K562 (cell line): ENCODE measurements at regions not wholly inside any gene's neighbourhood (a gene's known extent, or its start where the extent isn't known, plus 50 kb on each side); places are given as distances from the start of the nearest gene placed in this dataset.

Experiments used
- ATAC-seq: fragments of 200-7000 bp; cut with Tn5 transposase; 3 replicates; pipeline ENCODE4 v1.9.1; 2020; ENCODE audit warnings: moderate library complexity
- BruUV-seq: library from RNA; stranded (reverse); fragments of 400-500 nt; replicated peaks from 2 replicates; lab custom pipeline; 2021; lab: Mats Ljungman, UMichigan
- CTCF ChIA-PET: fragments of 300-600 bp; formaldehyde crosslinking; extraction: SDS; loops from one replicate; lab custom pipeline; 2021; ENCODE audit warnings: low intra/inter-chr PET ratio; lab: Yijun Ruan, JAX
- POLR2A ChIA-PET: fragments of 300-600, 350-650 bp; sonication (Branson Sonifier 250); formaldehyde crosslinking; extraction: SDS; loops from one replicate; lab custom pipeline; 2021; ENCODE audit warnings: antibody characterized with exemption, inconsistent platforms; lab: Yijun Ruan, JAX
- DNase-seq, 4 experiments: peaks; one replicate each; pipeline versions ENCODE4 v3.0.0 to v3.0.0-alpha.2; 2011 to 2018; ENCODE audit warnings: low spot score in 3 of 4, mixed read lengths in 3 of 4; ENCODE audit errors: extremely low read depth in 1 of 4
- FAIRE-seq: peaks from 2 replicates; lab custom pipeline; 2011; peaks lifted over from hg19 to GRCh38; lab: Jason Lieb, UNC
- H2AFZ ChIP-seq: 2 replicates; pipeline ENCODE4 v1.6.0; 2011; ENCODE audit warnings: low read depth, low read length, control low read depth, inconsistent platforms
- H3K27ac ChIP-seq: fragments of 200-600 bp; 3 replicates; pipeline ENCODE4 v1.8.0; 2011; ENCODE audit warnings: low read depth, mild to moderate bottlenecking, control low read depth, inconsistent platforms, low read length, moderate library complexity, mixed read lengths; ENCODE audit errors: extremely low read depth
- H3K27me3 ChIP-seq, 2 experiments: fragments of 300-600 bp in 1 of 2; 2 replicates in 1 of 2; 3 replicates in 1 of 2; pipeline versions ENCODE4 v1.6.0 to v1.8.0; 2011; ENCODE audit warnings: inconsistent platforms in 2 of 2, low read length in 2 of 2, mild to moderate bottlenecking in 1 of 2, mixed read lengths in 1 of 2, moderate library complexity in 1 of 2; ENCODE audit not compliant: control insufficient read depth in 2 of 2, insufficient read depth in 2 of 2
- H3K36me3 ChIP-seq: fragments of 300-600 bp; 3 replicates; pipeline ENCODE4 v1.8.0; 2011; ENCODE audit warnings: mild to moderate bottlenecking, low read length, inconsistent platforms; ENCODE audit not compliant: control insufficient read depth, insufficient read depth
- H3K4me1 ChIP-seq, 2 experiments: fragments of 200-600 bp in 1 of 2; replicated peaks in 1 of 2; 2 replicates in 1 of 2; 3 replicates in 1 of 2; pipeline versions ENCODE4 v1.5.1 to v1.8.0; 2011; ENCODE audit warnings: inconsistent platforms in 2 of 2, low read length in 2 of 2, mild to moderate bottlenecking in 1 of 2, mixed read lengths in 1 of 2, moderate library complexity in 1 of 2; ENCODE audit not compliant: control insufficient read depth in 2 of 2, insufficient read depth in 2 of 2
- H3K4me2 ChIP-seq: 2 replicates; pipeline ENCODE4 v1.6.1; 2011; ENCODE audit warnings: low read length, control low read depth, inconsistent platforms, mixed read lengths; ENCODE audit not compliant: insufficient read depth
- H3K4me3 ChIP-seq: fragments of 200-600 bp; sonication (generic), shearing (Covaris generic); 2 replicates; pipeline ENCODE4 v1.5.1; 2016; ENCODE audit warnings: control low read depth, inconsistent platforms
- H3K79me2 ChIP-seq: fragments of 200-600 bp; 3 replicates; pipeline ENCODE4 v1.8.0; 2011; ENCODE audit warnings: low read length, inconsistent platforms; ENCODE audit not compliant: control insufficient read depth, insufficient read depth
- H3K9ac ChIP-seq, 2 experiments: 2 replicates each; pipeline versions ENCODE4 v1.6.0 to v1.6.1; 2011; ENCODE audit warnings: low read depth in 2 of 2, low read length in 2 of 2, control low read depth in 1 of 2, inconsistent platforms in 1 of 2, mild to moderate bottlenecking in 1 of 2, mixed read lengths in 1 of 2; ENCODE audit not compliant: insufficient read depth in 1 of 2
- H3K9me1 ChIP-seq: one replicate; pipeline ENCODE4 v1.6.0; 2011; ENCODE audit warnings: inconsistent platforms, mild to moderate bottlenecking, low read length, moderate library complexity; ENCODE audit not compliant: control insufficient read depth, insufficient read depth
- H3K9me3 ChIP-seq: replicated peaks from 2 replicates; pipeline ENCODE4 v1.5.1; 2011; ENCODE audit warnings: low read depth, low read length, inconsistent platforms; ENCODE audit not compliant: control insufficient read depth, insufficient read depth
- H4K20me1 ChIP-seq: replicated peaks from 2 replicates; pipeline ENCODE4 v1.6.1; 2011; ENCODE audit warnings: low read length, inconsistent platforms, mixed read lengths; ENCODE audit not compliant: control insufficient read depth, insufficient read depth
- GATAD2A ChIP-seq: fragments of 450-650 bp; IDR thresholded peaks from 2 replicates; pipeline ENCODE4 v1.6.1; 2017
- HEY1 ChIP-seq: fragments of 250-450 bp; sonication (Bioruptor Pico); IDR thresholded peaks from 2 replicates; pipeline ENCODE4 v1.5.0; 2020; ENCODE audit warnings: mild to moderate bottlenecking, moderate library complexity, borderline replicate concordance
- MYNN ChIP-seq, 2 experiments: sonication (generic); formaldehyde crosslinking in 1 of 2; IDR thresholded peaks; 2 replicates each; pipeline versions ENCODE4 v1.5.0 to v1.6.1; 2016 to 2020; ENCODE audit warnings: antibody characterized with exemption in 1 of 2, missing genetic modification reagents in 1 of 2
- TRIM28 ChIP-seq: fragments of 450-650 bp; IDR thresholded peaks from 2 replicates; pipeline ENCODE4 v1.6.1; 2017
- ZNF589 ChIP-seq: fragments of 200-800 bp; sonication (Bioruptor generic); IDR thresholded peaks from 2 replicates; pipeline ENCODE4 v1.6.1; 2016; ENCODE audit warnings: low read depth, missing genetic modification characterization, missing compliant biosample characterization
- WGBS: fragments of 100-300 bp; shearing (Covaris generic); methylation state at CpG from one replicate; pipeline ENCODE4 v1.1.6; 2016; ENCODE audit warnings: low coverage, mixed read lengths; ENCODE audit not compliant: insufficient coverage; ENCODE audit errors: missing lambda C conversion rate; 5-methylcytosine and 5-hydroxymethylcytosine counted together
- in situ Hi-C: fragments of 300-500 bp; cut with MboI; formaldehyde crosslinking; loops from 4 replicates; pipeline ENCODE4 v1.15.0; 2018; ENCODE audit warnings: inconsistent platforms, mixed read lengths
- intact Hi-C: fragments of 100-400 bp; cut with micrococcal nuclease; formaldehyde crosslinking; loops from 2 replicates; pipeline ENCODE4 v1.14.2; 2022
- TF ChIP-seq, protein P1 (sequence below): sonication (generic); formaldehyde crosslinking; IDR thresholded peaks from 2 replicates; pipeline ENCODE4 v1.8.0; 2022; ENCODE audit warnings: mild to moderate bottlenecking, missing genetic modification reagents, borderline replicate concordance
- TF ChIP-seq, protein P2 (sequence below): IDR thresholded peaks from 2 replicates; pipeline ENCODE4 v1.6.1; 2012; ENCODE audit warnings: low read depth, low read length, improper control_type of control experiment, borderline replicate concordance
- TF ChIP-seq, protein P3 (sequence below), 2 experiments: fragments of 450-650 bp; formaldehyde crosslinking in 1 of 2; IDR thresholded peaks; 2 replicates each; pipeline versions ENCODE4 v1.4.0 to v1.6.1; 2014 to 2020; ENCODE audit warnings: mild to moderate bottlenecking in 2 of 2, borderline replicate concordance in 1 of 2, low read depth in 1 of 2

- TF ChIP-seq ZNF589 (CRISPR knock-in tag) (no peak), GATAD2A (no peak), HEY1 (CRISPR knock-in tag) (no peak)
- TF ChIP-seq, protein P1, sequence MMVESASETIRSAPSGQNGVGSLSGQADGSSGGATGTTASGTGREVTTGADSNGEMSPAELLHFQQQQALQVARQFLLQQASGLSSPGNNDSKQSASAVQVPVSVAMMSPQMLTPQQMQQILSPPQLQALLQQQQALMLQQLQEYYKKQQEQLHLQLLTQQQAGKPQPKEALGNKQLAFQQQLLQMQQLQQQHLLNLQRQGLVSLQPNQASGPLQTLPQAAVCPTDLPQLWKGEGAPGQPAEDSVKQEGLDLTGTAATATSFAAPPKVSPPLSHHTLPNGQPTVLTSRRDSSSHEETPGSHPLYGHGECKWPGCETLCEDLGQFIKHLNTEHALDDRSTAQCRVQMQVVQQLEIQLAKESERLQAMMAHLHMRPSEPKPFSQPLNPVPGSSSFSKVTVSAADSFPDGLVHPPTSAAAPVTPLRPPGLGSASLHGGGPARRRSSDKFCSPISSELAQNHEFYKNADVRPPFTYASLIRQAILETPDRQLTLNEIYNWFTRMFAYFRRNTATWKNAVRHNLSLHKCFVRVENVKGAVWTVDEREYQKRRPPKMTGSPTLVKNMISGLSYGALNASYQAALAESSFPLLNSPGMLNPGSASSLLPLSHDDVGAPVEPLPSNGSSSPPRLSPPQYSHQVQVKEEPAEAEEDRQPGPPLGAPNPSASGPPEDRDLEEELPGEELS (CRISPR knock-in tag) = no peak
- TF ChIP-seq, protein P2, sequence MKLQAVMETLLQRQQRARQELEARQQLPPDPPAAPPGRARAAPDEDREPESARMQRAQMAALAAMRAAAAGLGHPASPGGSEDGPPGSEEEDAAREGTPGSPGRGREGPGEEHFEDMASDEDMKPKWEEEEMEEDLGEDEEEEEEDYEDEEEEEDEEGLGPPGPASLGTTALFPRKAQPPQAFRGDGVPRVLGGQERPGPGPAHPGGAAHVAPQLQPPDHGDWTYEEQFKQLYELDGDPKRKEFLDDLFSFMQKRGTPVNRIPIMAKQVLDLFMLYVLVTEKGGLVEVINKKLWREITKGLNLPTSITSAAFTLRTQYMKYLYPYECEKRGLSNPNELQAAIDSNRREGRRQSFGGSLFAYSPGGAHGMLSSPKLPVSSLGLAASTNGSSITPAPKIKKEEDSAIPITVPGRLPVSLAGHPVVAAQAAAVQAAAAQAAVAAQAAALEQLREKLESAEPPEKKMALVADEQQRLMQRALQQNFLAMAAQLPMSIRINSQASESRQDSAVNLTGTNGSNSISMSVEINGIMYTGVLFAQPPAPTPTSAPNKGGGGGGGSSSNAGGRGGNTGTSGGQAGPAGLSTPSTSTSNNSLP = no peak
These were observed 384.5 kb upstream of the CDH4 start (continued) for GRCh38 chr20:60867589-60867988.

DNA sequence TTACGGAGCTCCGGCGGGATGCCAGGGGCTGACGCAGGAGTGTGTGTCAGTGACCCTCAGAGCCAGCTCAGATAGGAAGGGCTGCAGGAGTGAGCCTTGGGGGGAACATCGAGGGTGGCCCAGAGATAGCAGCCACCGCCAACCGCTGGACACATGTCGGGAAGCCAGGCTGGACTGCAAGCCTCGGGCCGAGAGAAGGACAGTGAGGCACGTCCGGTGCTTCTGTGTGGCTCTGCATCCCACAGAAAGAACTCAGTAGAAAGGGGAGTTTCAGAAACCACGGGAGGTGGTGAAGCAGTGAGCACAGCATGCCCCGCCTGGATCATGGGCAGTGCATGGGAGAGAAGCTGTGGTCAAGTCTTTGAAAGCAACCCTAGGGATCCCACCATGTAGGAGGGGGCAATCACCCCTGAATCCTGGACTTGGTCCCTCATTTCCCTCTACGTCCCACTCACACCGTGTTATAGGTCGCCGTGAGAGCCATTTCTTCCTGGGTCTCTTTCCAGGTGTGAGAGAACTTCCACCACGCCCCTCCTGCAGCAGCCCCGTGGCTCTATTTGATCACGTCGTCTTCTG is 383.7 kb upstream of the CDH4 start:
- POLR2A ChIA-PET = no interaction called here
- peaks cover 0 to 7% of the 10 kb centered on the region in 2 experiments; a peak in 2 of 5 replicates for H3K27me3 ChIP-seq
- no peaks in the 10 kb centered on the region for H3K4me1 ChIP-seq
- no TSS peak for BruUV-seq
- H3K4me2 ChIP-seq = no peak overlapping the region
- no peak overlapping the region for H3K27ac ChIP-seq
- no peak overlapping the region for H2AFZ ChIP-seq
- intact Hi-C loops (no loop called here), in situ Hi-C loops (no loop called here)
- FAIRE-seq = no peak
- under 1% methylated on average over 20 of the region's 22 CpGs for WGBS
- no peak overlapping the region for H3K4me3 ChIP-seq
- H3K36me3 ChIP-seq = no peaks in the 10 kb centered on the region
- H3K9me1 ChIP-seq = no peaks in the 10 kb centered on the region
- no peak overlapping the region for H3K9ac ChIP-seq
- no peak for ATAC-seq
- CTCF ChIA-PET = no interaction called here
- H3K79me2 ChIP-seq = no peaks in the 10 kb centered on the region
- H3K9me3 ChIP-seq = no peaks in the 10 kb centered on the region
- DNase-seq = no peak
- no peaks in the 10 kb centered on the region for H4K20me1 ChIP-seq
- TF ChIP-seq, protein P3, sequence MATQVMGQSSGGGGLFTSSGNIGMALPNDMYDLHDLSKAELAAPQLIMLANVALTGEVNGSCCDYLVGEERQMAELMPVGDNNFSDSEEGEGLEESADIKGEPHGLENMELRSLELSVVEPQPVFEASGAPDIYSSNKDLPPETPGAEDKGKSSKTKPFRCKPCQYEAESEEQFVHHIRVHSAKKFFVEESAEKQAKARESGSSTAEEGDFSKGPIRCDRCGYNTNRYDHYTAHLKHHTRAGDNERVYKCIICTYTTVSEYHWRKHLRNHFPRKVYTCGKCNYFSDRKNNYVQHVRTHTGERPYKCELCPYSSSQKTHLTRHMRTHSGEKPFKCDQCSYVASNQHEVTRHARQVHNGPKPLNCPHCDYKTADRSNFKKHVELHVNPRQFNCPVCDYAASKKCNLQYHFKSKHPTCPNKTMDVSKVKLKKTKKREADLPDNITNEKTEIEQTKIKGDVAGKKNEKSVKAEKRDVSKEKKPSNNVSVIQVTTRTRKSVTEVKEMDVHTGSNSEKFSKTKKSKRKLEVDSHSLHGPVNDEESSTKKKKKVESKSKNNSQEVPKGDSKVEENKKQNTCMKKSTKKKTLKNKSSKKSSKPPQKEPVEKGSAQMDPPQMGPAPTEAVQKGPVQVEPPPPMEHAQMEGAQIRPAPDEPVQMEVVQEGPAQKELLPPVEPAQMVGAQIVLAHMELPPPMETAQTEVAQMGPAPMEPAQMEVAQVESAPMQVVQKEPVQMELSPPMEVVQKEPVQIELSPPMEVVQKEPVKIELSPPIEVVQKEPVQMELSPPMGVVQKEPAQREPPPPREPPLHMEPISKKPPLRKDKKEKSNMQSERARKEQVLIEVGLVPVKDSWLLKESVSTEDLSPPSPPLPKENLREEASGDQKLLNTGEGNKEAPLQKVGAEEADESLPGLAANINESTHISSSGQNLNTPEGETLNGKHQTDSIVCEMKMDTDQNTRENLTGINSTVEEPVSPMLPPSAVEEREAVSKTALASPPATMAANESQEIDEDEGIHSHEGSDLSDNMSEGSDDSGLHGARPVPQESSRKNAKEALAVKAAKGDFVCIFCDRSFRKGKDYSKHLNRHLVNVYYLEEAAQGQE (IDR thresholded peaks at IDR 0.05; ENCODE audit: borderline replicate concordance) = no peak
- TF ChIP-seq, protein P3 (CRISPR knock-in tag; IDR thresholded peaks at IDR 0.05; ENCODE audit: low read depth) = no peak
- TF ChIP-seq MYNN (IDR thresholded peaks at IDR 0.05) (no peak), MYNN (CRISPR knock-in tag; IDR thresholded peaks at IDR 0.05) (no peak), TRIM28 (no peak)
